ENCODE measurements at regions not wholly inside any gene's neighbourhood (a gene's known extent, or its start where the extent isn't known, plus 50 kb on each side); places are given as distances from the start of the nearest gene placed in this dataset.
"Not testable (repeated sequence)": the region's sequence is repeated elsewhere in the genome, so short reads cannot be mapped to it uniquely, and the experiment has no call there.

GRCh38 chr5:116740771-116741170 lies 166.1 kb upstream of the SEMA6A start:
- no peak for DNase-seq (ENCODE audit: low spot score)

- no peak for DNase-seq (ENCODE audit: low spot score)
These were observed 164.9 kb upstream of the SEMA6A start for GRCh38 chr5:116739571-116739970.

GRCh38 chr5:116738615-116739261 lies 164.1 kb upstream of the SEMA6A start:
- no peak for DNase-seq (ENCODE audit: low spot score)

- DNase-seq (ENCODE audit: low spot score): no peak
These were observed 163.6 kb upstream of the SEMA6A start for GRCh38 chr5:116738239-116738614.

- DNase-seq (ENCODE audit: low spot score): no peak
These were observed 162.0 kb upstream of the SEMA6A start for GRCh38 chr5:116736671-116737070.

GRCh38 chr5:116733991-116734975 lies 159.7 kb upstream of the SEMA6A start:
- no peak for DNase-seq (ENCODE audit: low spot score)

- no peak for DNase-seq (ENCODE audit: low spot score)
These were observed 158.0 kb upstream of the SEMA6A start for GRCh38 chr5:116732591-116732990.

- no peak for DNase-seq (ENCODE audit: low spot score)
These were observed 156.8 kb upstream of the SEMA6A start for GRCh38 chr5:116731432-116731831.

GRCh38 chr5:116730706-116731105 lies 156.1 kb upstream of the SEMA6A start:
- DNase-seq (ENCODE audit: low spot score): no peak

GRCh38 chr5:116730185-116730584 lies 155.6 kb upstream of the SEMA6A start:
- DNase-seq (ENCODE audit: low spot score): no peak

- no peak for DNase-seq (ENCODE audit: low spot score)
These were observed 152.6 kb upstream of the SEMA6A start for GRCh38 chr5:116727248-116727647.

- not testable (repeated sequence) for DNase-seq (ENCODE audit: low spot score)
These were observed 151.6 kb upstream of the SEMA6A start for GRCh38 chr5:116726180-116726579.

GRCh38 chr5:116724971-116725370 lies 150.3 kb upstream of the SEMA6A start:
- DNase-seq (ENCODE audit: low spot score): no peak

GRCh38 chr5:116722651-116723050 lies 148.0 kb upstream of the SEMA6A start:
- DNase-seq (ENCODE audit: low spot score): no peak

GRCh38 chr5:116719106-116719505 lies 144.5 kb upstream of the SEMA6A start:
- no peak for DNase-seq (ENCODE audit: low spot score)

GRCh38 chr5:116718317-116718716 lies 143.7 kb upstream of the SEMA6A start:
- no peak for DNase-seq (ENCODE audit: low spot score)

- DNase-seq (ENCODE audit: low spot score): no peak
These were observed 134.5 kb upstream of the SEMA6A start for GRCh38 chr5:116709082-116709481.

GRCh38 chr5:116705121-116705519 lies 130.5 kb upstream of the SEMA6A start:
- not testable (repeated sequence) for DNase-seq (ENCODE audit: low spot score)

GRCh38 chr5:116703941-116704340 lies 129.3 kb upstream of the SEMA6A start:
- no peak for DNase-seq (ENCODE audit: low spot score)

GRCh38 chr5:116703328-116703727 lies 128.7 kb upstream of the SEMA6A start:
- no peak for DNase-seq (ENCODE audit: low spot score)

GRCh38 chr5:116702776-116703175 lies 128.2 kb upstream of the SEMA6A start:
- no peak for DNase-seq (ENCODE audit: low spot score)

- no peak for DNase-seq (ENCODE audit: low spot score)
These were observed 124.7 kb upstream of the SEMA6A start for GRCh38 chr5:116699332-116699731.

- DNase-seq (ENCODE audit: low spot score): no peak
These were observed 121.7 kb upstream of the SEMA6A start for GRCh38 chr5:116696366-116696765.
